HFFc6 (cell line): ENCODE measurements at regions not wholly inside any gene's neighbourhood (a gene's known extent, or its start where the extent isn't known, plus 50 kb on each side); places are given as distances from the start of the nearest gene placed in this dataset.
"Not testable (repeated sequence)": the region's sequence is repeated elsewhere in the genome, so short reads cannot be mapped to it uniquely, and the experiment has no call there.

Source experiments
- DNase-seq: peaks from one replicate; pipeline ENCODE4 v3.0.0-alpha.2; 2018
- H3K27ac Mint-ChIP-seq: 2 replicates; pipeline ENCODE4 v1.8.0; 2020; ENCODE audit warnings: mild to moderate bottlenecking, mixed read lengths
- H3K27me3 Mint-ChIP-seq: 2 replicates; pipeline ENCODE4 v1.8.0; 2021; ENCODE audit warnings: mild to moderate bottlenecking, moderate library complexity, mixed read lengths; ENCODE audit not compliant: insufficient read depth
- H3K36me3 Mint-ChIP-seq: 2 replicates; pipeline ENCODE4 v1.8.0; 2021; ENCODE audit warnings: low read depth, mixed read lengths
- H3K4me1 Mint-ChIP-seq: 2 replicates; pipeline ENCODE4 v1.8.0; 2020; ENCODE audit warnings: low read depth, mixed read lengths
- H3K4me3 Mint-ChIP-seq: 2 replicates; pipeline ENCODE4 v1.8.0; 2020; ENCODE audit warnings: mild to moderate bottlenecking, moderate library complexity, mixed read lengths
- H3K9me3 Mint-ChIP-seq: 2 replicates; pipeline ENCODE4 v1.8.0; 2020; ENCODE audit warnings: mild to moderate bottlenecking, mixed read lengths
- CTCF ChIP-seq: fragments of 200-600 bp; sonication (generic); IDR thresholded peaks from 2 replicates; pipeline ENCODE4 v1.5.0; 2021; ENCODE audit warnings: antibody characterized with exemption, mild to moderate bottlenecking

GRCh38 chr10:6987536-6987945 is 407.5 kb upstream of the PRKCQ start:
- Mint-ChIP-seq H3K27ac (no peak overlapping the region), H3K9me3 (peaks cover 35% of the 10 kb centered on the region), H3K4me1 (no peaks in the 10 kb centered on the region), H3K4me3 (no peak overlapping the region), H3K36me3 (no peaks in the 10 kb centered on the region), H3K27me3 (peaks cover 5% of the 10 kb centered on the region; the same call in 1 of the 2 replicates)
- DNase-seq = no peak
- no peak for TF ChIP-seq CTCF

GRCh38 chr10:6986927-6987326 is 406.9 kb upstream of the PRKCQ start:
- peaks cover 33% of the 10 kb centered on the region for H3K9me3 Mint-ChIP-seq
- H3K36me3 Mint-ChIP-seq = no peaks in the 10 kb centered on the region
- no peaks in the 10 kb centered on the region for H3K4me1 Mint-ChIP-seq
- no peak overlapping the region for H3K4me3 Mint-ChIP-seq
- no peak for DNase-seq
- H3K27ac Mint-ChIP-seq = no peak overlapping the region
- H3K27me3 Mint-ChIP-seq = peaks cover 5% of the 10 kb centered on the region; the same call in 1 of the 2 replicates
- TF ChIP-seq CTCF = no peak

GRCh38 chr10:6985644-6986043 is 405.6 kb upstream of the PRKCQ start:
- Mint-ChIP-seq H3K4me3 (no peak overlapping the region), H3K36me3 (no peaks in the 10 kb centered on the region), H3K27ac (no peak overlapping the region), H3K4me1 (no peaks in the 10 kb centered on the region), H3K27me3 (peaks cover 5% of the 10 kb centered on the region; the same call in 1 of the 2 replicates), H3K9me3 (peaks cover 33% of the 10 kb centered on the region)
- no peak for DNase-seq
- no peak for TF ChIP-seq CTCF

- peaks cover 5% of the 10 kb centered on the region; the same call in 1 of the 2 replicates for H3K27me3 Mint-ChIP-seq
- peaks cover 36% of the 10 kb centered on the region for H3K9me3 Mint-ChIP-seq
- peaks cover 3% of the 10 kb centered on the region; the same call in 1 of the 2 replicates for H3K36me3 Mint-ChIP-seq
- H3K4me1 Mint-ChIP-seq = no peaks in the 10 kb centered on the region
- TF ChIP-seq CTCF = no peak
- no peak for DNase-seq
- no peak overlapping the region for H3K4me3 Mint-ChIP-seq
- no peak overlapping the region for H3K27ac Mint-ChIP-seq
These were observed 404.9 kb upstream of the PRKCQ start for GRCh38 chr10:6984971-6985370.

GRCh38 chr10:6984016-6984415 is 403.9 kb upstream of the PRKCQ start:
- H3K9me3 Mint-ChIP-seq = peaks cover 33% of the 10 kb centered on the region
- DNase-seq, H3K4me3 Mint-ChIP-seq, H3K27ac Mint-ChIP-seq, H3K36me3 Mint-ChIP-seq, H3K27me3 Mint-ChIP-seq, H3K4me1 Mint-ChIP-seq: not testable (repeated sequence)

GRCh38 chr10:6980353-6980752 is 400.3 kb upstream of the PRKCQ start:
- Mint-ChIP-seq H3K4me3 (no peak overlapping the region), H3K36me3 (peaks cover 3% of the 10 kb centered on the region; the same call in 1 of the 2 replicates), H3K27me3 (no peaks in the 10 kb centered on the region; the same call in 1 of the 2 replicates), H3K27ac (no peak overlapping the region), H3K9me3 (peaks cover 33% of the 10 kb centered on the region), H3K4me1 (no peaks in the 10 kb centered on the region)
- no peak for TF ChIP-seq CTCF
- DNase-seq = no peak
